H9 (cell line): ENCODE measurements at regions not wholly inside any gene's neighbourhood (a gene's known extent, or its start where the extent isn't known, plus 50 kb on each side); places are given as distances from the start of the nearest gene placed in this dataset.

ENCODE experiments used
- DNase-seq: peaks from one replicate; pipeline ENCODE4 v3.0.0-alpha.2; 2017
- H2AFZ ChIP-seq: one replicate; pipeline ENCODE4 v1.6.1; 2013; ENCODE audit warnings: mild to moderate bottlenecking, low read length, control low read depth, moderate library complexity
- H2AK5ac ChIP-seq: 2 replicates; pipeline ENCODE4 v1.6.1; 2013; ENCODE audit warnings: low read length, control low read depth, mixed read lengths; ENCODE audit not compliant: insufficient read length
- H2BK120ac ChIP-seq: one replicate; pipeline ENCODE4 v1.6.1; 2013; ENCODE audit warnings: low read depth, mild to moderate bottlenecking, low read length, control low read depth, inconsistent platforms; ENCODE audit not compliant: poor library complexity, severe bottlenecking
- H2BK12ac ChIP-seq: 2 replicates; pipeline ENCODE4 v1.6.1; 2013; ENCODE audit warnings: low read length, control low read depth, mixed read lengths, low read depth; ENCODE audit not compliant: insufficient read length
- H2BK15ac ChIP-seq: 2 replicates; pipeline ENCODE4 v1.6.1; 2013; ENCODE audit warnings: low read depth, low read length, control low read depth
- H2BK20ac ChIP-seq: one replicate; pipeline ENCODE4 v1.6.1; 2013; ENCODE audit warnings: low read depth, mild to moderate bottlenecking, low read length, control low read depth, inconsistent platforms; ENCODE audit not compliant: poor library complexity, severe bottlenecking
- H2BK5ac ChIP-seq: 2 replicates; pipeline ENCODE4 v1.6.1; 2013; ENCODE audit warnings: low read length, control low read depth, mixed read lengths; ENCODE audit not compliant: insufficient read length
- H3K14ac ChIP-seq: 2 replicates; pipeline ENCODE4 v1.6.1; 2013; ENCODE audit warnings: low read length, control low read depth; ENCODE audit not compliant: insufficient read depth
- H3K18ac ChIP-seq: 2 replicates; pipeline ENCODE4 v1.6.1; 2013; ENCODE audit warnings: low read depth, mild to moderate bottlenecking, mixed read lengths, low read length, control low read depth; ENCODE audit not compliant: insufficient read length
- H3K23ac ChIP-seq: 2 replicates; pipeline ENCODE4 v1.6.1; 2013; ENCODE audit warnings: low read length, control low read depth, mixed read lengths, low read depth; ENCODE audit not compliant: insufficient read length
- H3K23me2 ChIP-seq: 2 replicates; pipeline ENCODE4 v1.6.1; 2013; ENCODE audit warnings: low read depth, mild to moderate bottlenecking, mixed read lengths, low read length, control low read depth; ENCODE audit not compliant: insufficient read length, poor library complexity, severe bottlenecking
- H3K27ac ChIP-seq: 2 replicates; pipeline ENCODE4 v1.5.1; 2013; ENCODE audit warnings: low read length, control low read depth, mixed read lengths, low read depth; ENCODE audit not compliant: insufficient read length
- H3K27me3 ChIP-seq: 2 replicates; pipeline ENCODE4 v1.6.1; 2013; ENCODE audit warnings: low read length, control low read depth, inconsistent platforms; ENCODE audit not compliant: insufficient read depth
- H3K4ac ChIP-seq: 2 replicates; pipeline ENCODE4 v1.6.1; 2013; ENCODE audit warnings: low read depth, mild to moderate bottlenecking, control low read depth, inconsistent platforms, low read length, moderate library complexity
- H3K4me1 ChIP-seq: 2 replicates; pipeline ENCODE4 v1.6.1; 2013; ENCODE audit warnings: low read length, control low read depth, inconsistent platforms; ENCODE audit not compliant: insufficient read depth
- H3K4me2 ChIP-seq: 2 replicates; pipeline ENCODE4 v1.6.1; 2013; ENCODE audit warnings: low read length, control low read depth, mixed read lengths; ENCODE audit not compliant: insufficient read length, insufficient read depth
- H3K56ac ChIP-seq: 2 replicates; pipeline ENCODE4 v1.6.1; 2013; ENCODE audit warnings: low read depth, mild to moderate bottlenecking, mixed read lengths, low read length, control low read depth; ENCODE audit not compliant: insufficient read length
- H3K79me1 ChIP-seq: 2 replicates; pipeline ENCODE4 v1.6.1; 2013; ENCODE audit warnings: low read depth, mild to moderate bottlenecking, moderate library complexity, low read length, control low read depth, inconsistent platforms; ENCODE audit not compliant: insufficient read depth, poor library complexity, severe bottlenecking
- H3K79me2 ChIP-seq: 2 replicates; pipeline ENCODE4 v1.6.1; 2013; ENCODE audit warnings: low read length, control low read depth, inconsistent platforms; ENCODE audit not compliant: insufficient read depth
- H3K9ac ChIP-seq: 2 replicates; pipeline ENCODE4 v1.6.1; 2013; ENCODE audit warnings: low read length, control low read depth, mixed read lengths; ENCODE audit not compliant: insufficient read length; ENCODE audit errors: extremely low read depth
- H3K9me3 ChIP-seq: one replicate; pipeline ENCODE4 v1.6.1; 2013; ENCODE audit warnings: low read depth, low read length, inconsistent platforms; ENCODE audit not compliant: control insufficient read depth
- H3T11ph ChIP-seq: one replicate; pipeline ENCODE4 v1.6.1; 2013; ENCODE audit warnings: mild to moderate bottlenecking, low read length, control low read depth, inconsistent platforms
- H4K20me1 ChIP-seq: one replicate; pipeline ENCODE4 v1.6.1; 2013; ENCODE audit not compliant: control insufficient read depth, insufficient read length, insufficient read depth
- H4K5ac ChIP-seq: 2 replicates; pipeline ENCODE4 v1.6.1; 2013; ENCODE audit warnings: low read depth, mild to moderate bottlenecking, mixed read lengths, low read length, control low read depth; ENCODE audit not compliant: insufficient read length
- H4K8ac ChIP-seq: replicated peaks from 2 replicates; pipeline ENCODE4 v1.6.1; 2013; ENCODE audit warnings: low read length, control low read depth, mixed read lengths, low read depth; ENCODE audit not compliant: insufficient read length
- H4K91ac ChIP-seq: 2 replicates; pipeline ENCODE4 v1.6.1; 2013; ENCODE audit warnings: low read depth, mild to moderate bottlenecking, moderate library complexity, mixed read lengths, low read length, control low read depth; ENCODE audit not compliant: insufficient read length
- H3K27ac Mint-ChIP-seq, 3 experiments: 2 replicates in 2 of 3; 3 replicates in 1 of 3; pipeline ENCODE4 v1.8.0; 2020 to 2021; ENCODE audit warnings: mixed read lengths in 3 of 3, mild to moderate bottlenecking in 1 of 3, moderate library complexity in 1 of 3
- H3K27me3 Mint-ChIP-seq: 2 replicates; pipeline ENCODE4 v1.8.0; 2021; ENCODE audit warnings: low read depth, mild to moderate bottlenecking, moderate library complexity, mixed read lengths
- H3K36me3 Mint-ChIP-seq, 3 experiments: 2 replicates in 2 of 3; 3 replicates in 1 of 3; pipeline ENCODE4 v1.8.0; 2020 to 2021; ENCODE audit warnings: low read depth in 3 of 3, mixed read lengths in 3 of 3; ENCODE audit not compliant: insufficient read depth in 1 of 3
- H3K4me1 Mint-ChIP-seq, 2 experiments: 2 replicates each; pipeline ENCODE4 v1.8.0; 2020; ENCODE audit warnings: mixed read lengths in 2 of 2
- H3K4me3 Mint-ChIP-seq, 2 experiments: 2 replicates in 1 of 2; 3 replicates in 1 of 2; pipeline ENCODE4 v1.8.0; 2020 to 2021; ENCODE audit warnings: mild to moderate bottlenecking in 2 of 2, mixed read lengths in 2 of 2, moderate library complexity in 1 of 2
- H3K9me3 Mint-ChIP-seq, 2 experiments: 2 replicates in 1 of 2; 3 replicates in 1 of 2; pipeline ENCODE4 v1.8.0; 2020; ENCODE audit warnings: mild to moderate bottlenecking in 2 of 2, mixed read lengths in 2 of 2, moderate library complexity in 1 of 2
- CTCF ChIP-seq: fragments of 200-600 bp; sonication (generic); conservative IDR thresholded peaks from 3 replicates; pipeline ENCODE4 v1.8.0; 2021; ENCODE audit warnings: antibody characterized with exemption, mild to moderate bottlenecking
- WGBS: extraction: QIAGEN DNeasy Blood & Tissue Kit; methylation state at CpG from one replicate; pipeline ENCODE4 v1.1.7; 2013; ENCODE audit warnings: missing lambda C conversion rate, low lambda C conversion rate, mixed read lengths; ENCODE audit not compliant: insufficient read length; ENCODE audit errors: extremely low coverage; 5-methylcytosine and 5-hydroxymethylcytosine counted together

DNA sequence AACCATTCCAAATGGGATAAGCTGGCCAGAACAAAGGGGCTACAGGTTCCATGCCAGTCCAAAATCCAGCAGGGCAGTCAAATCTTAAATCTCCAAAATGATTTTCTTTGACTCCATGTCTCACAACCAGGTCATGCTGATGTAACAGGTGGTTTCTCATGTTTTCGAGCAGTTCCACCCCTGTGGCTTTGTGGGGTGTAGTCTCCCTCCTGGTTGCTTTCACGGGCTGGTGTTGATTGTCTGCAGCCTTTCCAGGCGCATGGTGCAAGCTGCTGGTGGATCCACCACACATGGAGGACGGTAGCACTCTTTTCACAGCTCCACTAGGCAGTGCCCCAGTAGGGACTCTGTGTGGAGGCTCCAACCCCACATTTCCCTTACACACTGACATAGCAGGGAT lies 425.5 kb upstream of the FTMT start:
- no peak overlapping the region for H3K4me3 Mint-ChIP-seq
- no peaks in the 10 kb centered on the region for H3K27me3 Mint-ChIP-seq
- H3K27ac ChIP-seq = no peak overlapping the region
- WGBS = no CpG with 5 or more reads among the region's 4 CpGs
- no peak overlapping the region for H3K9ac ChIP-seq
- no peak overlapping the region for H3K18ac ChIP-seq
- no peak overlapping the region for H2BK5ac ChIP-seq
- no peak overlapping the region for H2AK5ac ChIP-seq
- H2BK12ac ChIP-seq = no peak overlapping the region
- H3K4me1 ChIP-seq = no peaks in the 10 kb centered on the region
- no peak overlapping the region for H3K56ac ChIP-seq
- H3K79me2 ChIP-seq = no peaks in the 10 kb centered on the region
- H3K23ac ChIP-seq = no peak overlapping the region
- no peak overlapping the region for H4K91ac ChIP-seq
- no peak overlapping the region for H4K5ac ChIP-seq
- H3K36me3 Mint-ChIP-seq = no peaks in the 10 kb centered on the region
- H2AFZ ChIP-seq = no peak overlapping the region
- H3K4ac ChIP-seq = no peak overlapping the region
- peaks cover 8 to 9% of the 10 kb centered on the region in 2 experiments for H3K4me1 Mint-ChIP-seq
- H3K4me2 ChIP-seq = no peak overlapping the region
- H3T11ph ChIP-seq = no peak overlapping the region
- no peaks in the 10 kb centered on the region for H3K79me1 ChIP-seq
- H3K9me3 Mint-ChIP-seq = peaks cover 0 to 4% of the 10 kb centered on the region in 2 experiments; a peak in 2 of 5 replicates
- no peaks in the 10 kb centered on the region for H3K23me2 ChIP-seq
- H3K27me3 ChIP-seq = no peaks in the 10 kb centered on the region
- H3K9me3 ChIP-seq = no peaks in the 10 kb centered on the region
- no peak overlapping the region for H3K14ac ChIP-seq
- no peaks in the 10 kb centered on the region for H4K20me1 ChIP-seq
- no peak overlapping the region for H2BK120ac ChIP-seq
- no peak overlapping the region for H2BK20ac ChIP-seq
- TF ChIP-seq CTCF = no peak
- DNase-seq = no peak
- H3K27ac Mint-ChIP-seq = no peak overlapping the region
- H2BK15ac ChIP-seq = no peak overlapping the region
- H4K8ac ChIP-seq = no peak overlapping the region
